ENCODE measurements at regions not wholly inside any gene's neighbourhood (a gene's known extent, or its start where the extent isn't known, plus 50 kb on each side); places are given as distances from the start of the nearest gene placed in this dataset.

DNA sequence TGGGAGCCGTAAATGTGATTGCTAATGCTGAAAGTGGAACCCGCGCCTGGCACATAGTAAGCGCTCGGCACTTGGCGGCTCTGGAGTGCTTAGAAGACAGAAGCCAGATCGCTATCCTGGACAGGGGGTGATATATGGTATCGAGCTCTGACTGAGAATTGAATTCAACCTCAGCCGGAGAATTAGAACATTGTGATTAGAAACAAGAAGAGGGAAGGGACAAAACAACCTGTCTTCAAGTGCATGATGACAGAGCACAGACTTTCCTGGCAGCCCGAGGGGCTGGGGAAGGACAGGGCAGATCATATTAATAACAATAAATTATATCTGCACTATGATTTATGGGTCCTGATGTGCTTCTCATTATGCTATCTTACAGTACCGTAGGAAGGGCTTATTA, 66.9 kb upstream of the TBX3 start:
- TF ChIP-seq CTCF (IDR thresholded peaks at IDR 0.05; ENCODE audit: poor library complexity, severe bottlenecking) (no peak), POLR2AphosphoS5 (IDR thresholded peaks at IDR 0.05) (no peak), EP300 (conservative IDR thresholded peaks at IDR 0.05; ENCODE audit: poor library complexity, severe bottlenecking) (no peak)
- TF ChIP-seq, protein P1, sequence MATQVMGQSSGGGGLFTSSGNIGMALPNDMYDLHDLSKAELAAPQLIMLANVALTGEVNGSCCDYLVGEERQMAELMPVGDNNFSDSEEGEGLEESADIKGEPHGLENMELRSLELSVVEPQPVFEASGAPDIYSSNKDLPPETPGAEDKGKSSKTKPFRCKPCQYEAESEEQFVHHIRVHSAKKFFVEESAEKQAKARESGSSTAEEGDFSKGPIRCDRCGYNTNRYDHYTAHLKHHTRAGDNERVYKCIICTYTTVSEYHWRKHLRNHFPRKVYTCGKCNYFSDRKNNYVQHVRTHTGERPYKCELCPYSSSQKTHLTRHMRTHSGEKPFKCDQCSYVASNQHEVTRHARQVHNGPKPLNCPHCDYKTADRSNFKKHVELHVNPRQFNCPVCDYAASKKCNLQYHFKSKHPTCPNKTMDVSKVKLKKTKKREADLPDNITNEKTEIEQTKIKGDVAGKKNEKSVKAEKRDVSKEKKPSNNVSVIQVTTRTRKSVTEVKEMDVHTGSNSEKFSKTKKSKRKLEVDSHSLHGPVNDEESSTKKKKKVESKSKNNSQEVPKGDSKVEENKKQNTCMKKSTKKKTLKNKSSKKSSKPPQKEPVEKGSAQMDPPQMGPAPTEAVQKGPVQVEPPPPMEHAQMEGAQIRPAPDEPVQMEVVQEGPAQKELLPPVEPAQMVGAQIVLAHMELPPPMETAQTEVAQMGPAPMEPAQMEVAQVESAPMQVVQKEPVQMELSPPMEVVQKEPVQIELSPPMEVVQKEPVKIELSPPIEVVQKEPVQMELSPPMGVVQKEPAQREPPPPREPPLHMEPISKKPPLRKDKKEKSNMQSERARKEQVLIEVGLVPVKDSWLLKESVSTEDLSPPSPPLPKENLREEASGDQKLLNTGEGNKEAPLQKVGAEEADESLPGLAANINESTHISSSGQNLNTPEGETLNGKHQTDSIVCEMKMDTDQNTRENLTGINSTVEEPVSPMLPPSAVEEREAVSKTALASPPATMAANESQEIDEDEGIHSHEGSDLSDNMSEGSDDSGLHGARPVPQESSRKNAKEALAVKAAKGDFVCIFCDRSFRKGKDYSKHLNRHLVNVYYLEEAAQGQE (IDR thresholded peaks at IDR 0.05; ENCODE audit: borderline replicate concordance), result no peak
